GM12872 (cell line): ENCODE measurements at regions not wholly inside any gene's neighbourhood (a gene's known extent, or its start where the extent isn't known, plus 50 kb on each side); places are given as distances from the start of the nearest gene placed in this dataset.

Experiments
- CTCF ChIP-seq: IDR thresholded peaks from 3 replicates; pipeline ENCODE4 v1.5.1; 2011; ENCODE audit warnings: low read depth, mild to moderate bottlenecking, low read length, moderate library complexity; ENCODE audit not compliant: insufficient read depth

GRCh38 chr2:58926112-58926511 is 685.0 kb upstream of the FANCL start:
- no peak for TF ChIP-seq CTCF

- no peak for TF ChIP-seq CTCF
Measured at GRCh38 chr2:58925676-58926081, 684.6 kb upstream of the FANCL start.

GRCh38 chr2:58923869-58924268 is 682.7 kb upstream of the FANCL start:
- no peak for TF ChIP-seq CTCF

- no peak for TF ChIP-seq CTCF
Measured at GRCh38 chr2:58922245-58922644, 681.1 kb upstream of the FANCL start.

- TF ChIP-seq CTCF: no peak
Measured at GRCh38 chr2:58921676-58922075, 680.6 kb upstream of the FANCL start.

- TF ChIP-seq CTCF: no peak
Measured at GRCh38 chr2:58920001-58920400, 678.9 kb upstream of the FANCL start.

- TF ChIP-seq CTCF: no peak
Measured at GRCh38 chr2:58919316-58919715, 678.2 kb upstream of the FANCL start.

GRCh38 chr2:58918141-58918540 is 677.0 kb upstream of the FANCL start:
- TF ChIP-seq CTCF: no peak
